Endodermal cell (in vitro differentiated cells): ENCODE measurements at regions not wholly inside any gene's neighbourhood (a gene's known extent, or its start where the extent isn't known, plus 50 kb on each side); places are given as distances from the start of the nearest gene placed in this dataset.
A peak's percentile ranks its signal among the peaks of the same experiment; 100 is the strongest.

Experiments
- DNase-seq: peaks from one replicate; pipeline ENCODE4 v3.0.0-alpha.2; 2017
- H3K27ac ChIP-seq: 2 replicates; pipeline ENCODE4 v1.5.1; 2013; ENCODE audit warnings: mild to moderate bottlenecking, low read depth, low read length, moderate library complexity
- H3K27me3 ChIP-seq: 2 replicates; pipeline ENCODE4 v1.6.1; 2013; ENCODE audit warnings: mild to moderate bottlenecking, low read length, moderate library complexity; ENCODE audit not compliant: insufficient read depth, control insufficient read depth, poor library complexity, severe bottlenecking
- H3K36me3 ChIP-seq: 2 replicates; pipeline ENCODE4 v1.7.0; 2013; ENCODE audit warnings: mild to moderate bottlenecking, low read length, moderate library complexity; ENCODE audit not compliant: control insufficient read depth, insufficient read depth
- H3K4me1 ChIP-seq: one replicate; pipeline ENCODE4 v1.7.0; 2013; ENCODE audit warnings: low read length; ENCODE audit not compliant: control insufficient read depth, insufficient read depth
- H3K4me3 ChIP-seq: 2 replicates; pipeline ENCODE4 v1.5.1; 2013; ENCODE audit warnings: mild to moderate bottlenecking, low read length, moderate library complexity
- H3K9ac ChIP-seq: 2 replicates; pipeline ENCODE4 v1.6.1; 2013; ENCODE audit warnings: mild to moderate bottlenecking, low read length, moderate library complexity; ENCODE audit not compliant: poor library complexity, severe bottlenecking; ENCODE audit errors: extremely low read depth
- H3K9me3 ChIP-seq: 2 replicates; pipeline ENCODE4 v1.6.1; 2013; ENCODE audit warnings: mild to moderate bottlenecking, low read length, moderate library complexity; ENCODE audit not compliant: control insufficient read depth
- H3K27ac Mint-ChIP-seq: 2 replicates; pipeline ENCODE4 v1.8.0; 2020; ENCODE audit warnings: mixed read lengths
- H3K27me3 Mint-ChIP-seq: 2 replicates; pipeline ENCODE4 v1.8.0; 2021; ENCODE audit warnings: mild to moderate bottlenecking, mixed read lengths; ENCODE audit not compliant: insufficient read depth
- H3K36me3 Mint-ChIP-seq: 2 replicates; pipeline ENCODE4 v1.8.0; 2020; ENCODE audit warnings: low read depth, mixed read lengths
- H3K4me1 Mint-ChIP-seq: 2 replicates; pipeline ENCODE4 v1.8.0; 2020; ENCODE audit warnings: mixed read lengths
- H3K4me3 Mint-ChIP-seq: 2 replicates; pipeline ENCODE4 v1.8.0; 2020; ENCODE audit warnings: mild to moderate bottlenecking, moderate library complexity, mixed read lengths
- H3K9me3 Mint-ChIP-seq: 2 replicates; pipeline ENCODE4 v1.8.0; 2020; ENCODE audit warnings: mild to moderate bottlenecking, mixed read lengths
- CTCF ChIP-seq: fragments of 200-600 bp; sonication (generic); conservative IDR thresholded peaks from 2 replicates; pipeline ENCODE4 v1.5.0; 2021; ENCODE audit warnings: antibody characterized with exemption, mild to moderate bottlenecking
- WGBS, 2 experiments: methylation state at CpG; one replicate each; pipeline versions ENCODE4 v1.1.5 to v1.1.7; 2013; ENCODE audit warnings: missing lambda C conversion rate in 2 of 2, mixed read lengths in 1 of 2; ENCODE audit not compliant: insufficient coverage in 1 of 2, insufficient read length in 1 of 2; 5-methylcytosine and 5-hydroxymethylcytosine counted together

GRCh38 chr14:89028462-89029134 is 204.1 kb downstream of the TTC8 start:
- peak overlapping the region; percentile 69 for H3K4me3 Mint-ChIP-seq
- no peak for DNase-seq
- Histone ChIP-seq H3K4me3 (no peak overlapping the region), H3K36me3 (no peaks in the 10 kb centered on the region), H3K4me1 (peaks cover 3% of the 10 kb centered on the region), H3K27ac (no peak overlapping the region), H3K27me3 (peaks cover 45% of the 10 kb centered on the region), H3K9me3 (no peaks in the 10 kb centered on the region), H3K9ac (no peak overlapping the region)
- no peak overlapping the region for H3K27ac Mint-ChIP-seq
- H3K36me3 Mint-ChIP-seq, result no peaks in the 10 kb centered on the region
- H3K27me3 Mint-ChIP-seq, result peaks cover 65% of the 10 kb centered on the region
- H3K9me3 Mint-ChIP-seq, result peaks cover 1% of the 10 kb centered on the region
- peaks cover 2% of the 10 kb centered on the region for H3K4me1 Mint-ChIP-seq
- WGBS, 2 experiments, result 85 to 93% methylated on average over 2 to 3 of the region's 3 CpGs
- no peak for TF ChIP-seq CTCF

- Histone ChIP-seq H3K4me3 (no peak overlapping the region), H3K9me3 (no peaks in the 10 kb centered on the region), H3K36me3 (no peaks in the 10 kb centered on the region), H3K4me1 (no peaks in the 10 kb centered on the region), H3K27ac (no peak overlapping the region), H3K27me3 (peaks cover 45% of the 10 kb centered on the region), H3K9ac (no peak overlapping the region)
- 86 to 89% methylated on average over 9 of the region's 9 CpGs for WGBS, 2 experiments
- H3K36me3 Mint-ChIP-seq, result no peaks in the 10 kb centered on the region
- H3K27ac Mint-ChIP-seq, result no peak overlapping the region
- peaks cover 55% of the 10 kb centered on the region for H3K27me3 Mint-ChIP-seq
- H3K4me1 Mint-ChIP-seq, result no peaks in the 10 kb centered on the region
- TF ChIP-seq CTCF, result no peak
- no peak for DNase-seq
- H3K9me3 Mint-ChIP-seq, result peaks cover 1% of the 10 kb centered on the region
- no peak overlapping the region for H3K4me3 Mint-ChIP-seq
Observed at GRCh38 chr14:89029961-89030694, 205.7 kb downstream of the TTC8 start.

- Mint-ChIP-seq H3K4me1 (no peaks in the 10 kb centered on the region), H3K36me3 (no peaks in the 10 kb centered on the region), H3K4me3 (no peak overlapping the region), H3K9me3 (peaks cover 1% of the 10 kb centered on the region), H3K27me3 (peaks cover 47% of the 10 kb centered on the region), H3K27ac (no peak overlapping the region)
- WGBS, 2 experiments, result 86 to 94% methylated on average over 2 to 3 of the region's 3 CpGs
- no peak for TF ChIP-seq CTCF
- Histone ChIP-seq H3K27me3 (peaks cover 39% of the 10 kb centered on the region), H3K36me3 (no peaks in the 10 kb centered on the region), H3K9ac (no peak overlapping the region), H3K27ac (no peak overlapping the region), H3K4me1 (no peaks in the 10 kb centered on the region), H3K4me3 (no peak overlapping the region), H3K9me3 (no peaks in the 10 kb centered on the region)
- no peak for DNase-seq
Observed at GRCh38 chr14:89030921-89031320, 206.5 kb downstream of the TTC8 start.
